ENCODE measurements at regions not wholly inside any gene's neighbourhood (a gene's known extent, or its start where the extent isn't known, plus 50 kb on each side); places are given as distances from the start of the nearest gene placed in this dataset.
"Not testable (repeated sequence)": the region's sequence is repeated elsewhere in the genome, so short reads cannot be mapped to it uniquely, and the experiment has no call there.

- ChIA-PET POLR2A (no interaction called here), CTCF (no interaction called here)
- DNase-seq (ENCODE audit: extremely low spot score), result no peak
- no peak for TF ChIP-seq CTCF (IDR thresholded peaks at IDR 0.05; ENCODE audit: control extremely low read depth, extremely low read depth, low read depth, missing control alignments)
Observed at GRCh38 chr12:76940671-76941445, 62.0 kb upstream of the CSRP2 start.

GRCh38 chr12:76939701-76940100 lies 60.9 kb upstream of the CSRP2 start:
- DNase-seq (ENCODE audit: extremely low spot score), result no peak
- TF ChIP-seq CTCF (IDR thresholded peaks at IDR 0.05; ENCODE audit: control extremely low read depth, extremely low read depth, low read depth, missing control alignments), result no peak
- POLR2A ChIA-PET, result no interaction called here
- CTCF ChIA-PET, result interaction anchor here (2.1 kb wide), 1 partner anchor 71 kb away, joined by 6 read pairs; no protein-coding TSS in a partner anchor

- no peak for TF ChIP-seq CTCF (IDR thresholded peaks at IDR 0.05; ENCODE audit: control extremely low read depth, extremely low read depth, low read depth, missing control alignments)
- CTCF ChIA-PET, result interaction anchor here (1.0 to 1.3 kb wide), 2 partner anchors 9 to 74 kb away, joined by 4 read pairs; no protein-coding TSS in a partner anchor
- POLR2A ChIA-PET, result no interaction called here
Observed at GRCh38 chr12:76936275-76937193, 57.7 kb upstream of the CSRP2 start.

GRCh38 chr12:76933392-76933791 lies 54.6 kb upstream of the CSRP2 start:
- DNase-seq (ENCODE audit: extremely low spot score); POLR2A ChIA-PET: not testable (repeated sequence)
- CTCF ChIA-PET, result interaction anchor here (1.4 kb wide), 1 partner anchor 14 kb away, joined by 3 read pairs; no protein-coding TSS in a partner anchor

More at GRCh38 chr12:76936275-76937193, 57.7 kb upstream of the CSRP2 start:
- no peak for DNase-seq (ENCODE audit: extremely low spot score)

GRCh38 chr12:76929499-76929898 lies 50.7 kb upstream of the CSRP2 start:
- ChIA-PET CTCF (no interaction called here), POLR2A (interaction anchor here (0.7 kb wide), 1 partner anchor 331 kb away, joined by 4 read pairs; no protein-coding TSS in a partner anchor)
- TF ChIP-seq CTCF (IDR thresholded peaks at IDR 0.05; ENCODE audit: control extremely low read depth, extremely low read depth, low read depth, missing control alignments), result no peak
- no peak for DNase-seq (ENCODE audit: extremely low spot score)
